Testis (tissue), 2 donors: ENCODE measurements at regions not wholly inside any gene's neighbourhood (a gene's known extent, or its start where the extent isn't known, plus 50 kb on each side); places are given as distances from the start of the nearest gene placed in this dataset.

Source experiments
- CTCF ChIP-seq, 3 experiments: fragments of 450-650 bp in 2 of 3; fragments of 200-600 bp in 1 of 3; sonication (generic) in 1 of 3; IDR thresholded peaks; one replicate each; pipeline ENCODE4 v1.5.1; 2016 to 2019; ENCODE audit warnings: antibody characterized with exemption in 3 of 3, mild to moderate bottlenecking in 2 of 3, moderate library complexity in 1 of 3
- POLR2A ChIP-seq: fragments of 450-650 bp; IDR thresholded peaks from one replicate; pipeline ENCODE4 v1.6.1; 2017; ENCODE audit warnings: antibody characterized with exemption, mild to moderate bottlenecking, moderate library complexity

- no peak for TF ChIP-seq CTCF (IDR thresholded peaks at IDR 0.05)
- no peak for TF ChIP-seq POLR2A
These were observed 342.5 kb downstream of the EMP1 start for GRCh38 chr12:13539051-13539450.
